ENCODE measurements at regions not wholly inside any gene's neighbourhood (a gene's known extent, or its start where the extent isn't known, plus 50 kb on each side); places are given as distances from the start of the nearest gene placed in this dataset.

- no peak overlapping the region for H3K14ac ChIP-seq (replicated peaks; ENCODE audit: low read depth, low read length)
- no peak overlapping the region for H3K27ac ChIP-seq (ENCODE audit: insufficient read depth, low read length)
- H3K56ac ChIP-seq (ENCODE audit: extremely low read depth, insufficient read depth, low read length), result no peak overlapping the region
- H4K5ac ChIP-seq (ENCODE audit: low read depth, low read length), result no peak overlapping the region
- no peak overlapping the region for H3K4me3 ChIP-seq (ENCODE audit: insufficient read depth, low read depth, low read length)
- no peaks in the 10 kb centered on the region for H3K4me1 ChIP-seq (ENCODE audit: control insufficient read depth, insufficient read depth, low read length)
- dilution Hi-C loops (cut with HindIII; ENCODE audit: low sequenced_read_pairs, unreplicated experiment), result no loop called here
- H4K91ac ChIP-seq (ENCODE audit: insufficient read depth, low read depth, low read length), result no peak overlapping the region
- no peak overlapping the region for H2BK120ac ChIP-seq (ENCODE audit: low read depth, low read length)
- no peak overlapping the region for H2BK20ac ChIP-seq (ENCODE audit: low read depth, low read length)
- H3K9ac ChIP-seq (ENCODE audit: low read depth, low read length), result no peak overlapping the region
- no TSS peak for BruUV-seq (replicated peaks)
- in situ Hi-C loops (cut with MboI; ENCODE audit: low sequenced_read_pairs), result no loop called here
- H3K9me3 ChIP-seq (ENCODE audit: control insufficient read depth, insufficient read depth, low read length), result no peaks in the 10 kb centered on the region
- intact Hi-C loops (cut with micrococcal nuclease), result no loop called here
- H3K18ac ChIP-seq (ENCODE audit: low read depth, low read length), result no peak overlapping the region
- H3K9me1 ChIP-seq (ENCODE audit: insufficient read depth, low read length), result peaks cover 5% of the 10 kb centered on the region
- ATAC-seq (ENCODE audit: low read depth) (no peak), DNase-seq (no peak)
- H4K20me1 ChIP-seq (ENCODE audit: insufficient read depth, low read length), result no peaks in the 10 kb centered on the region
- no peak for TF ChIP-seq RAD21 (IDR thresholded peaks at IDR 0.05; ENCODE audit: low read length)
- TF ChIP-seq RCOR1 (IDR thresholded peaks at IDR 0.05; ENCODE audit: insufficient replicate concordance, low read length), result no peak
- TF ChIP-seq NFE2L2 (IDR thresholded peaks at IDR 0.05; ENCODE audit: low read depth, low read length), result no peak
- no peak for TF ChIP-seq MXI1 (IDR thresholded peaks at IDR 0.05; ENCODE audit: borderline replicate concordance, low read depth, low read length)
- no peak for TF ChIP-seq POLR2A (IDR thresholded peaks at IDR 0.05; ENCODE audit: low read depth, low read length)
- TF ChIP-seq CHD1 (IDR thresholded peaks at IDR 0.05; ENCODE audit: low read depth, low read length), result no peak
- TF ChIP-seq MAZ (IDR thresholded peaks at IDR 0.05; ENCODE audit: borderline replicate concordance, low read depth, low read length), result no peak
- no peak for TF ChIP-seq CTCF (conservative IDR thresholded peaks at IDR 0.05; ENCODE audit: low read depth, low read length)
- no peak for TF ChIP-seq CEBPB (IDR thresholded peaks at IDR 0.05; ENCODE audit: low read depth, low read length)
- TF ChIP-seq, protein P1, sequence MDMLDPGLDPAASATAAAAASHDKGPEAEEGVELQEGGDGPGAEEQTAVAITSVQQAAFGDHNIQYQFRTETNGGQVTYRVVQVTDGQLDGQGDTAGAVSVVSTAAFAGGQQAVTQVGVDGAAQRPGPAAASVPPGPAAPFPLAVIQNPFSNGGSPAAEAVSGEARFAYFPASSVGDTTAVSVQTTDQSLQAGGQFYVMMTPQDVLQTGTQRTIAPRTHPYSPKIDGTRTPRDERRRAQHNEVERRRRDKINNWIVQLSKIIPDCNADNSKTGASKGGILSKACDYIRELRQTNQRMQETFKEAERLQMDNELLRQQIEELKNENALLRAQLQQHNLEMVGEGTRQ (IDR thresholded peaks at IDR 0.05; ENCODE audit: low read depth, low read length), result no peak
- no peak for TF ChIP-seq ELK1 (IDR thresholded peaks at IDR 0.05; ENCODE audit: borderline replicate concordance, low read depth, low read length)
- TF ChIP-seq SMC3 (IDR thresholded peaks at IDR 0.05; ENCODE audit: low read depth, low read length), result no peak
- no peak for TF ChIP-seq MAFK (IDR thresholded peaks at IDR 0.05; ENCODE audit: low read depth, low read length)
- TF ChIP-seq BHLHE40 (IDR thresholded peaks at IDR 0.05; ENCODE audit: low read depth, low read length), result no peak
- no peak for TF ChIP-seq FOS (IDR thresholded peaks at IDR 0.05; ENCODE audit: low read depth, low read length)
- no peak overlapping the region for H2AK9ac ChIP-seq (replicated peaks; ENCODE audit: low read depth, low read length, poor library complexity)
- no peaks in the 10 kb centered on the region for H3K79me1 ChIP-seq (ENCODE audit: low read depth in 1 of 2, low read length in 2 of 2)
- no peak overlapping the region for H3K23ac ChIP-seq (ENCODE audit: low read depth, low read length)
- H2BK15ac ChIP-seq (ENCODE audit: low read depth, low read length), result no peak overlapping the region
- H4K8ac ChIP-seq (ENCODE audit: low read depth in 2 of 2, low read length in 2 of 2), result no peak overlapping the region
- 42% methylated on average over 2 of the region's 8 CpGs; no CpG with 5 or more reads in 1 of the 2 experiments for WGBS, 2 experiments (ENCODE audit: extremely low coverage in 2 of 2, insufficient read length in 1 of 2)
- no peaks in the 10 kb centered on the region for H3K36me3 ChIP-seq (ENCODE audit: control insufficient read depth, insufficient read depth, low read length)
- no peak overlapping the region for H3K4ac ChIP-seq (ENCODE audit: low read depth, low read length)
- H2BK5ac ChIP-seq (ENCODE audit: low read depth, low read length, poor library complexity, severe bottlenecking), result no peak overlapping the region
- H3K27me3 ChIP-seq (ENCODE audit: control insufficient read depth, insufficient read depth, low read length), result peaks cover 56% of the 10 kb centered on the region
- no peak overlapping the region for H3K4me2 ChIP-seq (ENCODE audit: low read depth, low read length)
- no peak overlapping the region for H2AFZ ChIP-seq (replicated peaks; ENCODE audit: low read length, poor library complexity)
- H2AK5ac ChIP-seq (ENCODE audit: low read depth, low read length), result no peak overlapping the region
- ChIA-PET POLR2A (ENCODE audit: unreplicated experiment) (no interaction called here), CTCF (no interaction called here)
These were observed 437.3 kb downstream of the ZNF521 start for GRCh38 chr18:24914685-24915084.
